HL-60 (cell line): ENCODE measurements at regions not wholly inside any gene's neighbourhood (a gene's known extent, or its start where the extent isn't known, plus 50 kb on each side); places are given as distances from the start of the nearest gene placed in this dataset.

ENCODE experiments used
- DNase-seq, 2 experiments: peaks; one replicate each; pipeline ENCODE4 v3.0.0-alpha.2; 2010 to 2020; ENCODE audit warnings: low read depth in 1 of 2, low spot score in 1 of 2
- H3K27ac ChIP-seq: fragments of 250-450 bp; sonication (Bioruptor Pico); replicated peaks from 2 replicates; pipeline ENCODE4 v1.5.1; 2020; ENCODE audit warnings: mild to moderate bottlenecking, moderate library complexity
- H3K27me3 ChIP-seq: fragments of 250-450 bp; sonication (Bioruptor Pico); 2 replicates; pipeline ENCODE4 v1.5.1; 2021; ENCODE audit warnings: mild to moderate bottlenecking, moderate library complexity; ENCODE audit not compliant: insufficient read depth, poor library complexity, severe bottlenecking
- H3K4me3 ChIP-seq: replicated peaks from 2 replicates; pipeline ENCODE4 v1.5.1; 2011; ENCODE audit warnings: mild to moderate bottlenecking, control low read depth, low read length; ENCODE audit not compliant: insufficient read depth
- CTCF ChIP-seq: IDR thresholded peaks from one replicate; pipeline ENCODE4 v1.5.1; 2011; ENCODE audit warnings: low read length, control low read depth, inconsistent platforms; ENCODE audit not compliant: insufficient read depth
- GABPA ChIP-seq: IDR thresholded peaks from 2 replicates; pipeline ENCODE4 v1.6.1; 2012; ENCODE audit warnings: low read depth
- POLR2AphosphoS5 ChIP-seq: IDR thresholded peaks from 2 replicates; pipeline ENCODE4 v1.6.1; 2012; ENCODE audit warnings: low read depth
- SPI1 ChIP-seq: IDR thresholded peaks from 2 replicates; pipeline ENCODE4 v1.6.1; 2012; ENCODE audit warnings: low read depth, mild to moderate bottlenecking, borderline replicate concordance
- TF ChIP-seq, protein P1 (sequence below): IDR thresholded peaks from 2 replicates; pipeline ENCODE4 v1.6.1; 2012; ENCODE audit warnings: low read depth; ENCODE audit not compliant: insufficient replicate concordance

GRCh38 chr2:163269374-163270021 is 430.9 kb upstream of the KCNH7 start:
- Histone ChIP-seq H3K4me3 (no peak overlapping the region), H3K27ac (no peak overlapping the region), H3K27me3 (no peaks in the 10 kb centered on the region)
- TF ChIP-seq SPI1 (no peak), POLR2AphosphoS5 (no peak), GABPA (no peak), CTCF (no peak)
- TF ChIP-seq, protein P1, sequence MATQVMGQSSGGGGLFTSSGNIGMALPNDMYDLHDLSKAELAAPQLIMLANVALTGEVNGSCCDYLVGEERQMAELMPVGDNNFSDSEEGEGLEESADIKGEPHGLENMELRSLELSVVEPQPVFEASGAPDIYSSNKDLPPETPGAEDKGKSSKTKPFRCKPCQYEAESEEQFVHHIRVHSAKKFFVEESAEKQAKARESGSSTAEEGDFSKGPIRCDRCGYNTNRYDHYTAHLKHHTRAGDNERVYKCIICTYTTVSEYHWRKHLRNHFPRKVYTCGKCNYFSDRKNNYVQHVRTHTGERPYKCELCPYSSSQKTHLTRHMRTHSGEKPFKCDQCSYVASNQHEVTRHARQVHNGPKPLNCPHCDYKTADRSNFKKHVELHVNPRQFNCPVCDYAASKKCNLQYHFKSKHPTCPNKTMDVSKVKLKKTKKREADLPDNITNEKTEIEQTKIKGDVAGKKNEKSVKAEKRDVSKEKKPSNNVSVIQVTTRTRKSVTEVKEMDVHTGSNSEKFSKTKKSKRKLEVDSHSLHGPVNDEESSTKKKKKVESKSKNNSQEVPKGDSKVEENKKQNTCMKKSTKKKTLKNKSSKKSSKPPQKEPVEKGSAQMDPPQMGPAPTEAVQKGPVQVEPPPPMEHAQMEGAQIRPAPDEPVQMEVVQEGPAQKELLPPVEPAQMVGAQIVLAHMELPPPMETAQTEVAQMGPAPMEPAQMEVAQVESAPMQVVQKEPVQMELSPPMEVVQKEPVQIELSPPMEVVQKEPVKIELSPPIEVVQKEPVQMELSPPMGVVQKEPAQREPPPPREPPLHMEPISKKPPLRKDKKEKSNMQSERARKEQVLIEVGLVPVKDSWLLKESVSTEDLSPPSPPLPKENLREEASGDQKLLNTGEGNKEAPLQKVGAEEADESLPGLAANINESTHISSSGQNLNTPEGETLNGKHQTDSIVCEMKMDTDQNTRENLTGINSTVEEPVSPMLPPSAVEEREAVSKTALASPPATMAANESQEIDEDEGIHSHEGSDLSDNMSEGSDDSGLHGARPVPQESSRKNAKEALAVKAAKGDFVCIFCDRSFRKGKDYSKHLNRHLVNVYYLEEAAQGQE = no peak
- DNase-seq = no peak

DNA sequence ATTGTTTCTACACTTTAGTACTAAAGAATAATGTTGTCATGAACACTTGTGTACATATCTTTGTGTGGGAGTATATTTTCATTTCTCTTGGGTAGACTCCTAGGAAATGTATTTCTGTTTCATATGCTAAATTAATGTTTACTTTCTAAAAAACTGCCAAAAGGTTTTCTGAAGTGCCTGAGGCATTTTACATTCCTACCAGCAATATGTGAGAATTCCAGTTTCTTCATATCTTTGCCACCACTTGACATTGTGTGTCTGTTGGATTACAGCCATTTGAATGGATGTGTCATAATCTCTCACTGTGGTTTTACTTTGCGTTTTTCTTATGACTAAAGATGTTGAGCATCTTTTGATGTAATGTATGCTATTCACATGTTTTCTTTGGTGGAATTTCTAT is 428.2 kb upstream of the KCNH7 start:
- H3K27ac ChIP-seq = no peak overlapping the region
- no peaks in the 10 kb centered on the region for H3K27me3 ChIP-seq
- H3K4me3 ChIP-seq = no peak overlapping the region
- no peak for DNase-seq
- TF ChIP-seq CTCF (no peak), SPI1 (no peak), POLR2AphosphoS5 (no peak), GABPA (no peak)
- TF ChIP-seq, protein P1 = no peak

DNA sequence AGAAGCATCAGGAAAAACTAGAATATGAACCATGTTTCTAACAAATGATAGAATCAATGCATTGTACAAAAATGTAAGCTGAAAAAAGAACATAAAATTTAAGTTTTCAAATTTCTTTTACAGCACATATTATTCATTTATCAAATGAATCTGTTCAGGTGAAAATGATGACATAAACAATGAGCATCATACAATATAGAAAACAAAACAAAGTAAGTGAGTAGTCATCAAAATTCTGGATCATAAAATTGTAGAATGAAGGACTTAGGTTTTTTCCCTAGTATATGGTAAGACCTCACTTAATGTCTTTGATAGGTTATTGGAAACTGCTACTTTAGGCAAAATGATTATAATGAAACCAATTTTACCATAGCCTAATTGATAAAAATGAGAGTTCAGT is 427.0 kb upstream of the KCNH7 start:
- no peak for DNase-seq
- no peaks in the 10 kb centered on the region for H3K27me3 ChIP-seq
- H3K4me3 ChIP-seq = no peak overlapping the region
- no peak for TF ChIP-seq CTCF
- no peak for TF ChIP-seq POLR2AphosphoS5
- TF ChIP-seq GABPA = no peak
- no peak for TF ChIP-seq SPI1
- TF ChIP-seq, protein P1 = no peak
- H3K27ac ChIP-seq = no peak overlapping the region
